Small intestine (tissue), 7 donors: ENCODE measurements at regions not wholly inside any gene's neighbourhood (a gene's known extent, or its start where the extent isn't known, plus 50 kb on each side); places are given as distances from the start of the nearest gene placed in this dataset.
A peak's percentile ranks its signal among the peaks of the same experiment; 100 is the strongest.

ENCODE experiments used
- DNase-seq, 2 donors: peaks; one replicate each; pipeline versions ENCODE4 v3.0.0 to v3.0.0-alpha.2; 2013
- FAIRE-seq: peaks from 2 replicates; lab custom pipeline; 2012; peaks lifted over from hg19 to GRCh38; lab: Jason Lieb, UNC
- H3K27ac ChIP-seq, 3 donors: one replicate each; pipeline ENCODE4 v1.5.1; 2013; ENCODE audit warnings: low read length in 2 of 3, mild to moderate bottlenecking in 2 of 3, control low read depth in 1 of 3, inconsistent platforms in 1 of 3, low read depth in 1 of 3, moderate library complexity in 1 of 3
- H3K27me3 ChIP-seq, 3 donors: one replicate each; pipeline ENCODE4 v1.6.1; 2013; ENCODE audit warnings: low read length in 3 of 3, inconsistent platforms in 1 of 3; ENCODE audit not compliant: control insufficient read depth in 3 of 3, insufficient read depth in 3 of 3
- H3K36me3 ChIP-seq, 3 donors: one replicate each; pipeline ENCODE4 v1.6.1; 2013; ENCODE audit warnings: low read length in 3 of 3, inconsistent platforms in 1 of 3, low read depth in 1 of 3, mild to moderate bottlenecking in 1 of 3, moderate library complexity in 1 of 3; ENCODE audit not compliant: control insufficient read depth in 3 of 3, insufficient read depth in 2 of 3
- H3K4me1 ChIP-seq, 3 donors: one replicate each; pipeline ENCODE4 v1.6.1; 2013; ENCODE audit warnings: low read length in 2 of 3, inconsistent platforms in 1 of 3, low read depth in 1 of 3, mild to moderate bottlenecking in 1 of 3, moderate library complexity in 1 of 3; ENCODE audit not compliant: control insufficient read depth in 3 of 3, insufficient read depth in 2 of 3
- H3K4me3 ChIP-seq, 3 donors: one replicate each; pipeline ENCODE4 v1.5.1; 2013; ENCODE audit warnings: low read length in 3 of 3, control low read depth in 1 of 3, inconsistent platforms in 1 of 3, low read depth in 1 of 3, mild to moderate bottlenecking in 1 of 3, moderate library complexity in 1 of 3
- H3K9me3 ChIP-seq, 2 donors: one replicate each; pipeline ENCODE4 v1.6.1; 2013; ENCODE audit warnings: low read depth in 1 of 2, low read length in 1 of 2; ENCODE audit not compliant: control insufficient read depth in 2 of 2, insufficient read depth in 1 of 2
- WGBS, 3 donors: extraction: QIAGEN DNeasy Blood & Tissue Kit; methylation state at CpG; one replicate each; pipeline ENCODE4 v1.1.7; 2013; 5-methylcytosine and 5-hydroxymethylcytosine counted together
- donor health status: healthy with polysubstance abuse.
- donor health status: control.
- donor health status: control.
- donor health status: Bipolar disorder and iron deficiency.
- donor health status: healthy.

GRCh38 chr13:34338102-34338501, 520.2 kb downstream of the RFC3 start:
- no peak overlapping the region for H3K4me3 ChIP-seq
- H3K4me1 ChIP-seq = no peaks in the 10 kb centered on the region
- 81 to 92% (median 85%) methylated on average over 1 of the region's 1 CpG for WGBS, 3 donors
- peaks cover 0 to 2% of the 10 kb centered on the region in 2 donors for H3K9me3 ChIP-seq
- no peak overlapping the region for H3K27ac ChIP-seq
- H3K36me3 ChIP-seq = no peaks in the 10 kb centered on the region
- H3K27me3 ChIP-seq = no peaks in the 10 kb centered on the region
- FAIRE-seq (no peak), DNase-seq (no peak)

GRCh38 chr13:34340534-34340933, 522.6 kb downstream of the RFC3 start:
- FAIRE-seq (no peak), DNase-seq (no peak)
- Histone ChIP-seq H3K36me3 (no peaks in the 10 kb centered on the region), H3K4me1 (no peaks in the 10 kb centered on the region), H3K9me3 (no peaks in the 10 kb centered on the region), H3K27ac (no peak overlapping the region), H3K27me3 (no peaks in the 10 kb centered on the region), H3K4me3 (no peak overlapping the region)

- Histone ChIP-seq H3K36me3 (no peaks in the 10 kb centered on the region), H3K4me1 (no peaks in the 10 kb centered on the region), H3K27ac (no peak overlapping the region), H3K4me3 (no peak overlapping the region), H3K27me3 (no peaks in the 10 kb centered on the region), H3K9me3 (no peaks in the 10 kb centered on the region)
- 50 to 86% (median 59%) methylated on average over 1 of the region's 1 CpG for WGBS, 3 donors
- FAIRE-seq (no peak), DNase-seq (no peak)
These were observed 525.5 kb downstream of the RFC3 start for GRCh38 chr13:34343413-34343940.

- Histone ChIP-seq H3K9me3 (no peaks in the 10 kb centered on the region), H3K36me3 (no peaks in the 10 kb centered on the region), H3K27me3 (no peaks in the 10 kb centered on the region), H3K27ac (no peak overlapping the region), H3K4me3 (no peak overlapping the region), H3K4me1 (peaks cover 0 to 2% (median 0%) of the 10 kb centered on the region in 3 donors)
- WGBS, 3 donors = 70 to 80% (median 78%) methylated on average over 4 of the region's 4 CpGs
- DNase-seq = no peak
- FAIRE-seq = no peak
These were observed 526.9 kb downstream of the RFC3 start for GRCh38 chr13:34344816-34345215.

- WGBS, 3 donors = 59 to 68% (median 63%) methylated on average over 7 of the region's 7 CpGs
- no peak for FAIRE-seq
These were observed 527.5 kb downstream of the RFC3 start for GRCh38 chr13:34345258-34345965.

GRCh38 chr13:34346626-34347025, 528.7 kb downstream of the RFC3 start:
- FAIRE-seq (no peak), DNase-seq (no peak)
- Histone ChIP-seq H3K9me3 (no peaks in the 10 kb centered on the region), H3K4me1 (peaks cover 0 to 2% (median 0%) of the 10 kb centered on the region in 3 donors), H3K27me3 (no peaks in the 10 kb centered on the region), H3K36me3 (no peaks in the 10 kb centered on the region), H3K27ac (no peak overlapping the region), H3K4me3 (no peak overlapping the region)
- 49 to 79% (median 54%) methylated on average over 4 of the region's 4 CpGs for WGBS, 3 donors

More at GRCh38 chr13:34345258-34345965, 527.5 kb downstream of the RFC3 start:
- no peak for DNase-seq
- no peak overlapping the region for H3K27ac ChIP-seq
- no peaks in the 10 kb centered on the region for H3K27me3 ChIP-seq
- peaks cover 0 to 2% (median 0%) of the 10 kb centered on the region in 3 donors for H3K4me1 ChIP-seq
- H3K4me3 ChIP-seq = no peak overlapping the region
- no peaks in the 10 kb centered on the region for H3K9me3 ChIP-seq
- no peaks in the 10 kb centered on the region for H3K36me3 ChIP-seq

- FAIRE-seq (no peak), DNase-seq (peak; percentile 15 to 63)
- Histone ChIP-seq H3K27me3 (no peaks in the 10 kb centered on the region), H3K4me3 (no peak overlapping the region), H3K9me3 (no peaks in the 10 kb centered on the region), H3K4me1 (peaks cover 0 to 2% (median 0%) of the 10 kb centered on the region in 3 donors), H3K36me3 (no peaks in the 10 kb centered on the region), H3K27ac (no peak overlapping the region)
- WGBS, 3 donors = 22 to 44% (median 37%) methylated on average over 10 of the region's 10 CpGs
These were observed 530.0 kb downstream of the RFC3 start for GRCh38 chr13:34347784-34348573.

GRCh38 chr13:34349091-34349722, 531.3 kb downstream of the RFC3 start:
- no peak overlapping the region for H3K27ac ChIP-seq
- no peaks in the 10 kb centered on the region for H3K27me3 ChIP-seq
- FAIRE-seq (no peak), DNase-seq (no peak)
- no peaks in the 10 kb centered on the region for H3K9me3 ChIP-seq
- peaks cover 0 to 2% (median 0%) of the 10 kb centered on the region in 3 donors for H3K4me1 ChIP-seq
- no peaks in the 10 kb centered on the region for H3K36me3 ChIP-seq
- no peak overlapping the region for H3K4me3 ChIP-seq
- WGBS, 3 donors = 82 to 92% (median 84%) methylated on average over 1 of the region's 1 CpG
